ENCODE measurements at regions not wholly inside any gene's neighbourhood (a gene's known extent, or its start where the extent isn't known, plus 50 kb on each side); places are given as distances from the start of the nearest gene placed in this dataset.

- TF ChIP-seq EP300 (IDR thresholded peaks at IDR 0.05): no peak
- no peak for TF ChIP-seq POLR2A (IDR thresholded peaks at IDR 0.05)
- TF ChIP-seq, protein P1, sequence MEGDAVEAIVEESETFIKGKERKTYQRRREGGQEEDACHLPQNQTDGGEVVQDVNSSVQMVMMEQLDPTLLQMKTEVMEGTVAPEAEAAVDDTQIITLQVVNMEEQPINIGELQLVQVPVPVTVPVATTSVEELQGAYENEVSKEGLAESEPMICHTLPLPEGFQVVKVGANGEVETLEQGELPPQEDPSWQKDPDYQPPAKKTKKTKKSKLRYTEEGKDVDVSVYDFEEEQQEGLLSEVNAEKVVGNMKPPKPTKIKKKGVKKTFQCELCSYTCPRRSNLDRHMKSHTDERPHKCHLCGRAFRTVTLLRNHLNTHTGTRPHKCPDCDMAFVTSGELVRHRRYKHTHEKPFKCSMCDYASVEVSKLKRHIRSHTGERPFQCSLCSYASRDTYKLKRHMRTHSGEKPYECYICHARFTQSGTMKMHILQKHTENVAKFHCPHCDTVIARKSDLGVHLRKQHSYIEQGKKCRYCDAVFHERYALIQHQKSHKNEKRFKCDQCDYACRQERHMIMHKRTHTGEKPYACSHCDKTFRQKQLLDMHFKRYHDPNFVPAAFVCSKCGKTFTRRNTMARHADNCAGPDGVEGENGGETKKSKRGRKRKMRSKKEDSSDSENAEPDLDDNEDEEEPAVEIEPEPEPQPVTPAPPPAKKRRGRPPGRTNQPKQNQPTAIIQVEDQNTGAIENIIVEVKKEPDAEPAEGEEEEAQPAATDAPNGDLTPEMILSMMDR (IDR thresholded peaks at IDR 0.05): no peak
Observed at GRCh38 chr5:20680718-20681302, 692.8 kb upstream of the CDH18 start.

Measured in suprapubic skin (tissue), 3 donors.